ENCODE measurements at regions not wholly inside any gene's neighbourhood (a gene's known extent, or its start where the extent isn't known, plus 50 kb on each side); places are given as distances from the start of the nearest gene placed in this dataset.
"Not testable (repeated sequence)": the region's sequence is repeated elsewhere in the genome, so short reads cannot be mapped to it uniquely, and the experiment has no call there.

- DNase-seq: peak; percentile 84
Measured at GRCh38 chr14:57060276-57060955, 208.3 kb downstream of the EXOC5 start.

- no peak for DNase-seq
Measured at GRCh38 chr14:57058319-57058718, 210.4 kb downstream of the EXOC5 start.

- no peak for DNase-seq
Measured at GRCh38 chr14:57057803-57058202, 210.9 kb downstream of the EXOC5 start.

GRCh38 chr14:57056522-57056921 lies 212.2 kb downstream of the EXOC5 start:
- not testable (repeated sequence) for DNase-seq

GRCh38 chr14:57052705-57053302 lies 215.9 kb downstream of the EXOC5 start:
- no peak for DNase-seq

GRCh38 chr14:57051633-57052032 lies 217.1 kb downstream of the EXOC5 start:
- no peak for DNase-seq

- DNase-seq: no peak
Measured at GRCh38 chr14:57049848-57050247, 218.9 kb downstream of the EXOC5 start.

GRCh38 chr14:57046175-57046574 lies 222.5 kb downstream of the EXOC5 start:
- no peak for DNase-seq

GRCh38 chr14:57044101-57044973 lies 224.4 kb downstream of the EXOC5 start:
- DNase-seq: not testable (repeated sequence)

- no peak for DNase-seq
Measured at GRCh38 chr14:57038689-57039088, 228.4 kb upstream of the OTX2 start.

GRCh38 chr14:57031474-57031873 lies 221.2 kb upstream of the OTX2 start:
- DNase-seq: no peak

GRCh38 chr14:57029620-57030253 lies 219.5 kb upstream of the OTX2 start:
- DNase-seq: no peak

GRCh38 chr14:57025456-57025855 lies 215.2 kb upstream of the OTX2 start:
- no peak for DNase-seq

GRCh38 chr14:57022608-57023007 lies 212.3 kb upstream of the OTX2 start:
- no peak for DNase-seq

GRCh38 chr14:57018065-57018464 lies 207.8 kb upstream of the OTX2 start:
- DNase-seq: no peak

GRCh38 chr14:57013987-57014386 lies 203.7 kb upstream of the OTX2 start:
- DNase-seq: no peak

- no peak for DNase-seq
Measured at GRCh38 chr14:57009585-57010515, 199.6 kb upstream of the OTX2 start.

- no peak for DNase-seq
Measured at GRCh38 chr14:57008534-57008933, 198.3 kb upstream of the OTX2 start.

- no peak for DNase-seq
Measured at GRCh38 chr14:56998728-56999127, 188.4 kb upstream of the OTX2 start.

GRCh38 chr14:56996721-56997399 lies 186.6 kb upstream of the OTX2 start:
- DNase-seq: no peak

- DNase-seq: no peak
Measured at GRCh38 chr14:56995010-56995409, 184.7 kb upstream of the OTX2 start.
